Right lobe of liver (tissue), 4 donors: ENCODE measurements at regions not wholly inside any gene's neighbourhood (a gene's known extent, or its start where the extent isn't known, plus 50 kb on each side); places are given as distances from the start of the nearest gene placed in this dataset.

Experiments used
- POLR2A ChIP-seq: fragments of 450-650 bp; IDR thresholded peaks from one replicate; pipeline ENCODE4 v1.6.1; 2017; ENCODE audit warnings: antibody characterized with exemption, mild to moderate bottlenecking
- TF ChIP-seq, protein P1 (sequence below), 4 donors: fragments of 200-600 bp in 3 of 4; fragments of 450-650 bp in 1 of 4; IDR thresholded peaks; one replicate each; pipeline versions ENCODE4 v1.5.1 to v1.8.0; 2016 to 2022; ENCODE audit warnings: antibody characterized with exemption in 4 of 4, mild to moderate bottlenecking in 2 of 4
- donor health status: DM: no; HTN: no; CAD: no.
- donor health status: DM: no; HTN: no; CAD: no.
- donor health status: DM: no; HTN: yes; CAD: no.

GRCh38 chr5:21173526-21173925, 1185.5 kb upstream of the CDH18 start:
- TF ChIP-seq, protein P1, sequence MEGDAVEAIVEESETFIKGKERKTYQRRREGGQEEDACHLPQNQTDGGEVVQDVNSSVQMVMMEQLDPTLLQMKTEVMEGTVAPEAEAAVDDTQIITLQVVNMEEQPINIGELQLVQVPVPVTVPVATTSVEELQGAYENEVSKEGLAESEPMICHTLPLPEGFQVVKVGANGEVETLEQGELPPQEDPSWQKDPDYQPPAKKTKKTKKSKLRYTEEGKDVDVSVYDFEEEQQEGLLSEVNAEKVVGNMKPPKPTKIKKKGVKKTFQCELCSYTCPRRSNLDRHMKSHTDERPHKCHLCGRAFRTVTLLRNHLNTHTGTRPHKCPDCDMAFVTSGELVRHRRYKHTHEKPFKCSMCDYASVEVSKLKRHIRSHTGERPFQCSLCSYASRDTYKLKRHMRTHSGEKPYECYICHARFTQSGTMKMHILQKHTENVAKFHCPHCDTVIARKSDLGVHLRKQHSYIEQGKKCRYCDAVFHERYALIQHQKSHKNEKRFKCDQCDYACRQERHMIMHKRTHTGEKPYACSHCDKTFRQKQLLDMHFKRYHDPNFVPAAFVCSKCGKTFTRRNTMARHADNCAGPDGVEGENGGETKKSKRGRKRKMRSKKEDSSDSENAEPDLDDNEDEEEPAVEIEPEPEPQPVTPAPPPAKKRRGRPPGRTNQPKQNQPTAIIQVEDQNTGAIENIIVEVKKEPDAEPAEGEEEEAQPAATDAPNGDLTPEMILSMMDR (IDR thresholded peaks at IDR 0.05): no peak
- TF ChIP-seq POLR2A: no peak
